ENCODE measurements at regions not wholly inside any gene's neighbourhood (a gene's known extent, or its start where the extent isn't known, plus 50 kb on each side); places are given as distances from the start of the nearest gene placed in this dataset.

DNA sequence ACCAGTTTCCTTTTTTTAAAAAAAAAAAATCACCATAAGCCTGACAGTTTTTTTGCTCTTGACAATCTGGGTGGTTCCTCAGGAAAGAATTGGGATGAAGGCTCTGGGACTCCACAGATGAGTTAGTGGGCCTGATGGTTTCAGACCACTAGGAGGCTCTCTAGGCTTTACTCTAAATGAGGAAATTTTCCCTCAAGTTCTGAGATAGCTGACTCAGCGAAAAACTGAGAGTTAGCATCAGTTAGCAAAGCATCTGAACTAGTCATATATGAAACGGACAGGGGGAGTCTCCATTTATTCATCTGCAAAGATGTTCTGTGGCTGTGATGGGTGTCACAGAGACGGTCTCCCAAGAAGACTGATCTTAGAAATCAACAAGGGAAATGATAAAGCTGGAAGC, 314.3 kb upstream of the OR4E1 start:
- DNase-seq (ENCODE audit: low read depth in 2 of 2): no peak

DNA sequence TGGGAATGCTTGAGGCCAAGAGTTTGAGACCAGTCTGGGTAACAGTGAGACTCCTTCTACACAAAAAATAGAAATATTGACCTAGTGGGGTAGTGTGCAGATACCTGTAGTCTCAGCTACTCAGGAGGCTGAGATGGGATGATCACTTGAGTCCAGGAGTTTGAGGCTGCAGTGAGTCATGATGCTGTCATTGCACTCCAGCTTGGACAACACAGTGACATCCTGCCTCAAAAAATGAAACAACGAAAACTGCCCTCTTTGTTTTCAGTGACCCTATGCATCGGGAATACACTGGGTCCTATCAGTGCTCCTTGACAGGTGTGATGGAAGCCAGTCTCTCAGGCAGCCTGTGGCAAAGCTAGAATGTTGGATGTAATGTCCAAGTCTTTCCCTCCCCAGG, 311.5 kb upstream of the OR4E1 start:
- no peak for DNase-seq (ENCODE audit: low read depth in 2 of 2)

DNA sequence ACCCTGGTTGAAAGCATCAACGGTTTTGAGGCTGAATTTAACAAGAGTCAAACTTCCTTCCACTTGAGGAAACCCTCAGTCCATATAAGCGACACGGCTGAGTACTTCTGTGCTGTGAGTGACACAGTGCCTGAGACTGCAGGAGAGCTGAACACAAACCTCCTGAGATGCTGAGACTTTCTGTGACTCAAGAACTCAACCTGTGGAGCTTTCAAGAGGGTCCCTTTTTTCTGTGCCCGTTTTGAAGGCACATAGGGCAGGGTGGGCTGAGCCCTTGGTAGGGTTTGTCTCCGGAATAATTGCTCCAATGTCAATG, 305.3 kb upstream of the OR4E1 start:
- no peak for DNase-seq (ENCODE audit: low read depth in 2 of 2)

- peak in 1 of 2 donors; percentile 32 for DNase-seq (ENCODE audit: low read depth in 2 of 2)
Measured at GRCh38 chr14:21978184-21978998, 304.8 kb upstream of the OR4E1 start.

- no peak for DNase-seq (ENCODE audit: low read depth in 2 of 2)
Measured at GRCh38 chr14:21974741-21975140, 301.1 kb upstream of the OR4E1 start.

- peak; percentile 12 to 23 for DNase-seq (ENCODE audit: low read depth in 2 of 2)
Measured at GRCh38 chr14:21965042-21965441, 291.4 kb upstream of the OR4E1 start.

DNA sequence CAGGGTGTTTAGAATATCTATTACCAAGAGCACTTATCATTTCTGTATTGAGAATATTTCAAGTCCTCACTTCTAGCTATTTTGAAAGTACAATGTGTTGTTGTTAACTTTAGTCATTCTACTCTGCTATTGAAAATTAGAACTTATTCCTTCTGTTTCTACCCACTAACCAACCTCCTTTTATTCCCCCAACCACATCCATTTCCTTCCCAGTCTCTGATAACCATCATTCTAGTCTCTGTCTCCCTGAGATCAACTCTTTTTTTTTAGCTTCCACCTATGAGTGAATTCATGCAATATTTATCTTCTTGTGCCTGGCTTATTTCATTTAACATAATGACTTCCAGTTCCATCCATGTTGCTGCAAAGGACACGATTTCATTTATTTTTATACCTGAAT, 290.6 kb upstream of the OR4E1 start:
- DNase-seq (ENCODE audit: low read depth in 2 of 2): no peak

GRCh38 chr14:21960636-21961035, 287.0 kb upstream of the OR4E1 start:
- DNase-seq (ENCODE audit: low read depth in 2 of 2): no peak

GRCh38 chr14:21941885-21942284, 268.3 kb upstream of the OR4E1 start:
- no peak for DNase-seq (ENCODE audit: low read depth in 2 of 2)

GRCh38 chr14:21940887-21941856, 267.6 kb upstream of the OR4E1 start:
- no peak for DNase-seq (ENCODE audit: low read depth in 2 of 2)

DNA sequence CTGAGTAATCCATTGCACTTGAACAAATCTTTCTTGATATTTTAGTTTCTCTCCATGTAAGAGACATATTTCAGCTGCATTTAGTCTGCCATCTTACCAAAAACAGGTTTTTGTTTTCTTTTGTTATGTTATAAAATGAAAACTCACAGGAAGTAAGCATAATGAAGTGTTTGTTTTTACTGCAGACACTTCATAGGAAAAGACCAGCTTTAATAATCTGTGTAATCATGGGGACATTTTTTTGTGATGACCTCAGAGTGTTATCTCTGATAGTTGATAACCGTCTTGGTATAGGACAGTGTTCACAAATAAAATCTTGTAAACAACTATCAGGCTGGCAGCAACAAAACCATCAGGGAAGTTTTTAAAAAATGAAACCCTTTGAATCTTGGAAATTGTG, 266.2 kb upstream of the OR4E1 start:
- DNase-seq (ENCODE audit: low read depth in 2 of 2): no peak

- DNase-seq (ENCODE audit: low read depth in 2 of 2): no peak
Measured at GRCh38 chr14:21937996-21938395, 264.4 kb upstream of the OR4E1 start.

GRCh38 chr14:21933681-21934080, 260.1 kb upstream of the OR4E1 start:
- DNase-seq (ENCODE audit: low read depth in 2 of 2): no peak

DNA sequence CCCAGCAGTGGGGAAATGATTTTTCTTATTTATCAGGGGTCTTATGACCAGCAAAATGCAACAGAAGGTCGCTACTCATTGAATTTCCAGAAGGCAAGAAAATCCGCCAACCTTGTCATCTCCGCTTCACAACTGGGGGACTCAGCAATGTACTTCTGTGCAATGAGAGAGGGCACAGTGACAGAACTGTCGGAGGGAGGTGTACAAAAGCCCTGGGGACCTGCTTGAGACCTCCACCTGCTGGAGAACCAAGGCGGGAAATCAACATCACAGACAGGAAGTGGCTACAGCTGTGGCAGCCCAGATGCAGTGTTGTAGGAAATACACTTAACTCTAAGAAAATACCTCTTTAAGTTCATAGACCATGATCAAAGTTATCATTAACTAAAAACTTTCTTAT, 250.9 kb upstream of the OR4E1 start:
- DNase-seq (ENCODE audit: low read depth in 2 of 2): peak in 1 of 2 donors; percentile 8

DNA sequence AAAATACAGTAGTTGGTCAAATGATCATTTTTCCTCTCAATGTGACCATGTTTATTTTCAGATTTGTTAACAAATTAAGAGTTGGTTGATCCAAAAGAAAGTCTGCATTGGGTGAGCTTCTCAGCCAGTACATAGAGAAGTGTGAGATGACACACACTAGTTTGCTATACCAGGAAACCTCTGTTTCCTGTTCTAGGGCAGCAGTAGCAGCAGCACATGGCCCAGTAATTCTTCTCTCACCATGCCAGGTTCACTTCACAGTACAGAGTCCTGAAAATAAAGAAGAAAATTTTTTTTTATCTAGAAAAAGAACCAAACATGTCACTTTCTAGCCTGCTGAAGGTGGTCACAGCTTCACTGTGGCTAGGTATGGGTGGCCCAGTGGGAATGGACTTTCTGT, 250.2 kb upstream of the OR4E1 start:
- DNase-seq (ENCODE audit: low read depth in 2 of 2): no peak

DNA sequence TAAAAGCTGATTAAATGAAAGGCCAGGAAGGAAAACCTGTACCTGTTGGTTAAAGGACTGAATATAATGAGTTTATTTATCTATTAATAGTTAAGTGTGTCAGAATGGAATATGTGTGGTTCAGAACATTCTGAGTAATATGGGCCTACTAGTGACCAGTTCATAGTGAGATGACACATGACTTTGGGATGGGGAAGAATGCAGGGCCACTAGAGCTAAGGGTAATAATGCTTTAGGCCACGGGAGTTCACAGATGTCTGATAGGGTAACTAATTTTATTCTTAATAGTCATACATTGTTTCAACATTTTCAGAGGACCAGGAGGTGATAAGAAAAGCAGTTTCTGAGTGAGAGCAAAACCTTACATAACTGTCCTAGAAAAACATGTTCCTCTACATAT, 247.8 kb upstream of the OR4E1 start:
- no peak for DNase-seq (ENCODE audit: low read depth in 2 of 2)

DNA sequence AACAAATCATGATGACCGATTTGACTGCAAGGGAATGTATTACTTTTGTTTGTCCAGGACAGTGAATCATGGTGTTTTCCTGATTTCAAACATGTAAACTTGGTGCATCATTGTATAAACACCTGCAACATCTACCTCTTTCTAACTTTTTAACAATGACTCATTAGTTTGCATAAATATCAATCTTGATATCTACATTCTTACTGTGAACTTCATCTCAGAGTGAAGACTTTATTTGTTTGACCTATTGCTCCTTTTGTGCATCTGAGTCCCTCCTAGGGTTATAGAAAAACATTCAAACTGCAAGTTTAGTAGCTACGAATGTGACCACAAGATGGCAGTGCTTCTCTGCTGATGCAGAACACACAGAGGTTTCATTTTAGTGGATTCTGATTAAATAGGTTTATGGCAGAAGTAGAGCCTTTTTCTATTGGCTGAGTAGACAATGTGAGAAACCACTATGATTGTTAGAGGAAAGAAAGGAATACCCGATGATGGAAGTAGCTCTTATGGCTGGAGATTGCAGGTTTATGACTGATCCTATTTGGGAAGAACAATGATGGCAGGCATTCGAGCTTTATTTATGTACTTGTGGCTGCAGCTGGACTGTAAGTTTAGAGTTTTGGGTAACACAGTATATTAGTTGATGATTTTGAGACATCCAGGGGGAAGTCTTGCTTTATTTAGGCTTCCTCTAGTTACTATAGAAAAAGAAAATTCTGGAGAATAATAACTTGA, 244.2 kb upstream of the OR4E1 start:
- DNase-seq (ENCODE audit: low read depth in 2 of 2): peak in 1 of 2 donors; percentile 38

- DNase-seq (ENCODE audit: low read depth in 2 of 2): no peak
Measured at GRCh38 chr14:21915826-21916225, 242.2 kb upstream of the OR4E1 start.

DNA sequence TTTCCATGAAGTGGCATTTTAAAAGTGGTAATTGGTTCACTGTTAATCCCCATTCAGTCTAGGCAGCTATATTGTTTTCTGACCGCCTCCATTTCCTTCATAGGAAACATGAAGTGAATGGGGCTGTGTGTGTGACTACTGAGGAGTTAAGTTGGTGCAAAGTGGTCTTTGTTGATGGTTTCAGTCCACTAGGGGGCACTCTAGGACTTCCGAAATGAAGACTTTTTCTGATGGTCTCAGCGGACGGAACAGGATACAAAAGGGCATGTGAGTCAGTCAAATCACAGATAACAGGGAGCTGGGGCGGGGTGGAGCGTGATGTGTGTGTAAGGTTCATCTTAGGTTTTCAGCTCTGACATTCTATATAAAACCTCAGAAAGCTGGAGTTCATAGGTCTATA, 240.1 kb upstream of the OR4E1 start:
- DNase-seq (ENCODE audit: low read depth in 2 of 2): peak; percentile 52 to 68

GRCh38 chr14:21912367-21912766, 238.7 kb upstream of the OR4E1 start:
- no peak for DNase-seq (ENCODE audit: low read depth in 2 of 2)

- DNase-seq (ENCODE audit: low read depth in 2 of 2): no peak
Measured at GRCh38 chr14:21911877-21912276, 238.3 kb upstream of the OR4E1 start.

GRCh38 chr14:21910260-21910659, 236.6 kb upstream of the OR4E1 start:
- no peak for DNase-seq (ENCODE audit: low read depth in 2 of 2)

Measured in stimulated activated CD4-positive, alpha-beta T cell treated with anti-CD3 and anti-CD28 coated beads, Interleukin-4, amount 100 ng/mL, for 48 hours (primary cell).